Common myeloid progenitor, CD34-positive (primary cell): ENCODE measurements at regions not wholly inside any gene's neighbourhood (a gene's known extent, or its start where the extent isn't known, plus 50 kb on each side); places are given as distances from the start of the nearest gene placed in this dataset.

Experiments used
- CTCF ChIA-PET: fragments of 350-600 bp; sonication (Branson Sonifier 250); formaldehyde crosslinking; loops from one replicate; lab custom pipeline; 2021; ENCODE audit warnings: antibody characterized with exemption; lab: Charles Lee
- POLR2A ChIA-PET: fragments of 350-600 bp; sonication (Branson Sonifier 250); formaldehyde crosslinking; loops from one replicate; lab custom pipeline; 2021; ENCODE audit warnings: antibody characterized with exemption; lab: Charles Lee
- DNase-seq, 3 donors: peaks; one replicate each; pipeline versions ENCODE4 v3.0.0 to v3.0.0-alpha.2; 2013
- H3K27ac ChIP-seq, 2 experiments: 1 replicate in 1 of 2; 2 replicates in 1 of 2; pipeline ENCODE4 v1.7.0; 2013; ENCODE audit warnings: inconsistent platforms in 2 of 2, low read length in 2 of 2, mild to moderate bottlenecking in 2 of 2, low read depth in 1 of 2, moderate library complexity in 1 of 2; ENCODE audit not compliant: severe bottlenecking in 2 of 2, insufficient read depth in 1 of 2, poor library complexity in 1 of 2
- H3K27me3 ChIP-seq, 5 experiments: replicated peaks in 2 of 5; 1 replicate in 3 of 5; 2 replicates in 2 of 5; pipeline versions ENCODE4 v1.6.1 to v1.7.0; 2013; ENCODE audit warnings: low read length in 4 of 5, mild to moderate bottlenecking in 2 of 5, moderate library complexity in 2 of 5, inconsistent platforms in 1 of 5; ENCODE audit not compliant: insufficient read depth in 5 of 5, control insufficient read depth in 4 of 5
- H3K36me3 ChIP-seq, 4 experiments: 1 replicate in 2 of 4; 2 replicates in 2 of 4; pipeline versions ENCODE4 v1.6.1 to v1.7.0; 2013; ENCODE audit warnings: low read length in 3 of 4, control low read depth in 1 of 4, mild to moderate bottlenecking in 1 of 4; ENCODE audit not compliant: control insufficient read depth in 4 of 4, insufficient read depth in 4 of 4
- H3K4me1 ChIP-seq, 4 experiments: 1 replicate in 3 of 4; 2 replicates in 1 of 4; pipeline versions ENCODE4 v1.6.1 to v1.7.1; 2013; ENCODE audit warnings: low read length in 3 of 4, mild to moderate bottlenecking in 3 of 4, control low read depth in 1 of 4, inconsistent platforms in 1 of 4, moderate library complexity in 1 of 4; ENCODE audit not compliant: control insufficient read depth in 4 of 4, insufficient read depth in 4 of 4; ENCODE audit errors: control extremely low read depth in 1 of 4
- H3K4me3 ChIP-seq, 7 experiments: 1 replicate in 4 of 7; 2 replicates in 3 of 7; pipeline versions ENCODE4 v1.5.1 to v1.7.0; 2013; ENCODE audit warnings: mild to moderate bottlenecking in 7 of 7, low read length in 6 of 7, moderate library complexity in 6 of 7, inconsistent platforms in 2 of 7, low read depth in 2 of 7, control low read depth in 1 of 7; ENCODE audit not compliant: insufficient read depth in 4 of 7, control insufficient read depth in 1 of 7; ENCODE audit errors: extremely low read depth in 1 of 7
- H3K9me3 ChIP-seq, 5 experiments: 1 replicate in 4 of 5; 2 replicates in 1 of 5; pipeline versions ENCODE4 v1.6.1 to v1.7.1; 2013; ENCODE audit warnings: low read length in 4 of 5, mild to moderate bottlenecking in 2 of 5, inconsistent platforms in 1 of 5, low read depth in 1 of 5, moderate library complexity in 1 of 5; ENCODE audit not compliant: control insufficient read depth in 4 of 5, insufficient read depth in 2 of 5; ENCODE audit errors: control extremely low read depth in 1 of 5
- WGBS: methylation state at CpG from one replicate; pipeline ENCODE4 v1.1.5; 2013; ENCODE audit not compliant: insufficient coverage; 5-methylcytosine and 5-hydroxymethylcytosine counted together

- no peaks in the 10 kb centered on the region for H3K36me3 ChIP-seq
- CTCF ChIA-PET = no interaction called here
- no peaks in the 10 kb centered on the region for H3K27me3 ChIP-seq
- no peak overlapping the region for H3K27ac ChIP-seq
- H3K4me3 ChIP-seq = no peak overlapping the region
- DNase-seq = no peak
- no peaks in the 10 kb centered on the region for H3K4me1 ChIP-seq
- POLR2A ChIA-PET = no interaction called here
- no CpG with 5 or more reads among the region's 4 CpGs for WGBS
- no peaks in the 10 kb centered on the region for H3K9me3 ChIP-seq
These were observed 258.5 kb upstream of the FSTL5 start for GRCh38 chr4:162422312-162422711.

- no CpG with 5 or more reads among the region's 1 CpG for WGBS
- H3K27ac ChIP-seq = no peak overlapping the region
- H3K4me1 ChIP-seq = no peaks in the 10 kb centered on the region
- ChIA-PET POLR2A (no interaction called here), CTCF (no interaction called here)
- no peaks in the 10 kb centered on the region for H3K27me3 ChIP-seq
- H3K4me3 ChIP-seq = no peak overlapping the region
- no peaks in the 10 kb centered on the region for H3K36me3 ChIP-seq
- no peaks in the 10 kb centered on the region for H3K9me3 ChIP-seq
- no peak for DNase-seq
These were observed 247.1 kb upstream of the FSTL5 start for GRCh38 chr4:162410854-162411253.

GRCh38 chr4:162409048-162409447 lies 245.2 kb upstream of the FSTL5 start:
- ChIA-PET CTCF (no interaction called here), POLR2A (no interaction called here)
- H3K4me1 ChIP-seq = no peaks in the 10 kb centered on the region
- DNase-seq = no peak
- WGBS = 94% methylated on average over 6 of the region's 16 CpGs
- H3K36me3 ChIP-seq = no peaks in the 10 kb centered on the region
- no peaks in the 10 kb centered on the region for H3K9me3 ChIP-seq
- no peak overlapping the region for H3K27ac ChIP-seq
- H3K27me3 ChIP-seq = no peaks in the 10 kb centered on the region
- H3K4me3 ChIP-seq = no peak overlapping the region

GRCh38 chr4:162408309-162408708 lies 244.5 kb upstream of the FSTL5 start:
- Histone ChIP-seq H3K27ac (no peak overlapping the region), H3K4me1 (no peaks in the 10 kb centered on the region)
- WGBS = 97% methylated on average over 8 of the region's 9 CpGs

GRCh38 chr4:162406637-162407365 lies 243.0 kb upstream of the FSTL5 start:
- Histone ChIP-seq H3K9me3 (no peaks in the 10 kb centered on the region), H3K4me3 (no peak overlapping the region), H3K27ac (no peak overlapping the region), H3K36me3 (no peaks in the 10 kb centered on the region), H3K4me1 (no peaks in the 10 kb centered on the region), H3K27me3 (no peaks in the 10 kb centered on the region)
- ChIA-PET CTCF (no interaction called here), POLR2A (no interaction called here)
- no peak for DNase-seq
- WGBS = 94% methylated on average over 4 of the region's 7 CpGs

More at GRCh38 chr4:162408309-162408708, 244.5 kb upstream of the FSTL5 start:
- CTCF ChIA-PET = no interaction called here
- H3K27me3 ChIP-seq = no peaks in the 10 kb centered on the region
- no peak overlapping the region for H3K4me3 ChIP-seq
- no peaks in the 10 kb centered on the region for H3K36me3 ChIP-seq
- no peak for DNase-seq
- H3K9me3 ChIP-seq = no peaks in the 10 kb centered on the region
- POLR2A ChIA-PET = no interaction called here

- H3K9me3 ChIP-seq = no peaks in the 10 kb centered on the region
- POLR2A ChIA-PET = no interaction called here
- CTCF ChIA-PET = interaction anchor here (0.9 kb wide), 1 partner anchor 22 kb away, joined by 3 read pairs; no protein-coding TSS in a partner anchor
- no peaks in the 10 kb centered on the region for H3K4me1 ChIP-seq
- 100% methylated on average over 1 of the region's 1 CpG for WGBS
- H3K36me3 ChIP-seq = no peaks in the 10 kb centered on the region
- DNase-seq = no peak
- no peak overlapping the region for H3K4me3 ChIP-seq
- H3K27ac ChIP-seq = no peak overlapping the region
- no peaks in the 10 kb centered on the region for H3K27me3 ChIP-seq
These were observed 240.1 kb upstream of the FSTL5 start for GRCh38 chr4:162403932-162404331.

- ChIA-PET POLR2A (no interaction called here), CTCF (interaction anchor here (0.9 kb wide), 1 partner anchor 23 kb away, joined by 3 read pairs; no protein-coding TSS in a partner anchor)
- no peak overlapping the region for H3K27ac ChIP-seq
- no peaks in the 10 kb centered on the region for H3K36me3 ChIP-seq
- no peaks in the 10 kb centered on the region for H3K4me1 ChIP-seq
- H3K27me3 ChIP-seq = no peaks in the 10 kb centered on the region
- H3K9me3 ChIP-seq = no peaks in the 10 kb centered on the region
- no peak for DNase-seq
- H3K4me3 ChIP-seq = no peak overlapping the region
- no CpG with 5 or more reads among the region's 2 CpGs for WGBS
These were observed 239.6 kb upstream of the FSTL5 start for GRCh38 chr4:162403419-162403818.
